T-helper 2 cell (primary cell): ENCODE measurements at regions not wholly inside any gene's neighbourhood (a gene's known extent, or its start where the extent isn't known, plus 50 kb on each side); places are given as distances from the start of the nearest gene placed in this dataset.
"Not testable (repeated sequence)": the region's sequence is repeated elsewhere in the genome, so short reads cannot be mapped to it uniquely, and the experiment has no call there.

Experiments used
- DNase-seq, 5 experiments: peaks; one replicate each; pipeline versions ENCODE4 v3.0.0 to v3.0.0-alpha.2; 2012 to 2022

- not testable (repeated sequence) for DNase-seq
These were observed 53.6 kb upstream of the MAPK10 start for GRCh38 chr4:86413426-86413825.

- no peak for DNase-seq
These were observed 54.8 kb upstream of the MAPK10 start for GRCh38 chr4:86414686-86415085.

- no peak for DNase-seq
These were observed 56.2 kb upstream of the MAPK10 start for GRCh38 chr4:86416081-86416480.

GRCh38 chr4:86421461-86421860 is 61.6 kb upstream of the MAPK10 start:
- no peak for DNase-seq

- DNase-seq = no peak
These were observed 71.8 kb upstream of the MAPK10 start for GRCh38 chr4:86431543-86432116.

GRCh38 chr4:86432559-86433134 is 72.8 kb upstream of the MAPK10 start:
- no peak for DNase-seq

- DNase-seq = no peak
These were observed 79.4 kb upstream of the MAPK10 start for GRCh38 chr4:86439293-86439692.

GRCh38 chr4:86441175-86441936 is 81.5 kb upstream of the MAPK10 start:
- no peak for DNase-seq

- no peak for DNase-seq
These were observed 83.0 kb upstream of the MAPK10 start for GRCh38 chr4:86442881-86443280.

- DNase-seq = no peak
These were observed 83.6 kb upstream of the MAPK10 start for GRCh38 chr4:86443495-86443894.

- no peak for DNase-seq
These were observed 87.1 kb upstream of the MAPK10 start for GRCh38 chr4:86446996-86447395.

GRCh38 chr4:86448871-86449270 is 89.0 kb upstream of the MAPK10 start:
- peak in 1 of 5 experiments; percentile 7 for DNase-seq

- no peak for DNase-seq
These were observed 90.1 kb upstream of the MAPK10 start for GRCh38 chr4:86449746-86450588.

- DNase-seq = no peak
These were observed 91.0 kb upstream of the MAPK10 start for GRCh38 chr4:86450861-86451260.

- no peak for DNase-seq
These were observed 91.9 kb upstream of the MAPK10 start for GRCh38 chr4:86451560-86452330.

GRCh38 chr4:86452422-86452891 is 92.6 kb upstream of the MAPK10 start:
- DNase-seq = no peak

GRCh38 chr4:86452924-86453531 is 93.2 kb upstream of the MAPK10 start:
- DNase-seq = no peak

GRCh38 chr4:86453611-86454072 is 93.8 kb upstream of the MAPK10 start:
- not testable (repeated sequence) for DNase-seq

GRCh38 chr4:86461849-86462248 is 102.0 kb upstream of the MAPK10 start:
- DNase-seq = no peak

- no peak for DNase-seq
These were observed 112.6 kb upstream of the MAPK10 start for GRCh38 chr4:86472377-86473019.

- not testable (repeated sequence) for DNase-seq
These were observed 116.0 kb upstream of the PTPN13 start for GRCh38 chr4:86478151-86478550.
